ENCODE measurements at regions not wholly inside any gene's neighbourhood (a gene's known extent, or its start where the extent isn't known, plus 50 kb on each side); places are given as distances from the start of the nearest gene placed in this dataset.
"Not testable (repeated sequence)": the region's sequence is repeated elsewhere in the genome, so short reads cannot be mapped to it uniquely, and the experiment has no call there.

DNA sequence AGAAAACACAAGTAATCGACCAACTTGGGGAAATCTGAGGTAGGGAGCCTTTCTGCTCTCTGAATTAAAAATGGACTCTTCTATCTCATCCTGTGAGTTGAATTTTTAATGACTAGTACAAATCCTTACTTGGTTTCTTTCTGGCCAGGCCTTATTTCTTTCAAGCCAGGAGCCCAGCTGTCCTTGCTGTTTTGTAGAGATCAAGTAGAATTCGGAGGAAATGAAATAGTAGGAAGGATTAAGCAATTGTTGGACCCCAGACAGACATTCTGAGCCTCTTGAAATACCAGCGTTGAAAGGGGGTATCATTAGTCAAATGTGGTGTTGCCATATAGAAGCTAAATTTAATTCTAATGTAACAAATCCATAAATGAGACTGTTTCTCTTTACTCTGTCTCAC, 53.7 kb upstream of the SMIM15 start:
- no peak for DNase-seq

DNA sequence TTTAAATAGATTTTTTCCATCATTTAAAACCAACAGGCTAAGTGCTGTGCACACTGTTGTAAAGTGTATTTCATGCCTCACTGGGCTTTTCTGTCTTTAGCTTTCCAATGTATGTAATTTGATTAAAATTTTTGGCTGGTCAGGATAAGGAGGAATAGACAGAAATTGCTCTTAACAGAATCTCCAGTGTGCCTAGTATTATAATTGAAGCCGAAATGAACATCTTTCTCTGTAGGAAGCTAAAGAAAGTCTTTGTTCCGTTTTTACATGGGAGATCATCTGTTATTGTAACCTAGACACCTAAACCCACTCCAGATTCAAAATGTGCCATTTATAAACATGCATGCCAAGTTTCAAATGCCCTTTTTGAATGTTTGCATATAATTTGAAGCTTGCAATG, 54.5 kb upstream of the SMIM15 start:
- no peak for DNase-seq

DNA sequence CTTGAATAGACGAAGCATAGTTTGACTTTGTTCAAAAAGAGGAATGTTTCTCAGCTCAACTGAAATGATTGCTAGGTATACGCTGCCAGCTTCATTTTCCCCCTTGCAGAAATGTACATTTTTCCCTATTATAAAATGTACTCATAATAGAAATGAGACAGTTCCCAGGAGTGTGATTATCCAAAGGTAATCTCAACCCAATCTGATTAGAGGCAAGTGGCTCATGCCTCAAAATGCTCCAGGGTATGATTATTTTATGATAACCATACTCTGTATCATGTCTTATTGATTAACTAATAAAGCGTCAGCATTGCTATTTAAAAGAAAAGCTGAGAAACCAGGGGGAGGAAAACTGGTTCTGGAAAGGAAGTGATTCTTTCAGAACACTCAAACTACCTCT, 54.9 kb upstream of the SMIM15 start:
- no peak for DNase-seq

DNA sequence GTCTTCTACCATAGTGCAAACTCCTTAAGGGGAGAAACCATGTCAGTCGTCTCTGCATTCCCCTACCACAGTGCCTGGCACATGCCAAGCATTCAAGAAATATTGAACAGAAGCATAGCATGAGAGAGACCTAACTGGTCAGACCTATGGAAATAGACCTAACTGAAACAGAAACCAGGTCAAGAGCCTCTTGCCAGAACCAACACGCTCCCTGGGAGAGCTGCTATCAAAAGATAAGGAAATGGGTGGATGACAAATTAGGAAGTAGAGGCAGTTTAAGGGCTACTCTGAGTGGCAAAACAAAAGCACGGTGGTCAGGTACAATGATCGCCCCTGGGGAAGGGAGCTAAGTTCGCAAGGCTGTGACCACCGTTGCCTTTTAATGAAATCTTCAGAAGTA, 66.0 kb upstream of the SMIM15 start:
- no peak for DNase-seq

- no peak for DNase-seq
Measured at GRCh38 chr5:61228691-61229280, 66.5 kb upstream of the SMIM15 start.

GRCh38 chr5:61229416-61229815, 67.1 kb upstream of the SMIM15 start:
- DNase-seq: no peak

GRCh38 chr5:61230492-61230891, 68.2 kb upstream of the SMIM15 start:
- no peak for DNase-seq

DNA sequence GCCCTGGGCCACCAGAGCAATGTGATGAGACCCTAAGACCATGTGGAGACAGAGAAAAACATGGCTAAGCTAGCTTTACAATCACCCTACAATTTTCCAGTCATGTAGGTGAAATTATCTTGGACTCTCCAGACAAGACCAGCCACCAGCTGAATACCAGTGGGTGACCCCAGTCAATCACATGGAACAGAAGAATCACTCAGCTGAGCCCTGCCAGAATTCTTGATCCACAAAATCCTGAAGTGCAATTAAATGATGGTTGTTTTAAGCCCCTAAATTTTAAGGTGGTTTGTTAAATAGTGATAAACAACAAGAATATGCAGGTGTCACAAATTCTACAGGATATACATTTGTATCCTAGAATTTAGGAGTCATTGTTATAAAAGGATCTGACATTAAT, 69.5 kb upstream of the SMIM15 start:
- DNase-seq: no peak

DNA sequence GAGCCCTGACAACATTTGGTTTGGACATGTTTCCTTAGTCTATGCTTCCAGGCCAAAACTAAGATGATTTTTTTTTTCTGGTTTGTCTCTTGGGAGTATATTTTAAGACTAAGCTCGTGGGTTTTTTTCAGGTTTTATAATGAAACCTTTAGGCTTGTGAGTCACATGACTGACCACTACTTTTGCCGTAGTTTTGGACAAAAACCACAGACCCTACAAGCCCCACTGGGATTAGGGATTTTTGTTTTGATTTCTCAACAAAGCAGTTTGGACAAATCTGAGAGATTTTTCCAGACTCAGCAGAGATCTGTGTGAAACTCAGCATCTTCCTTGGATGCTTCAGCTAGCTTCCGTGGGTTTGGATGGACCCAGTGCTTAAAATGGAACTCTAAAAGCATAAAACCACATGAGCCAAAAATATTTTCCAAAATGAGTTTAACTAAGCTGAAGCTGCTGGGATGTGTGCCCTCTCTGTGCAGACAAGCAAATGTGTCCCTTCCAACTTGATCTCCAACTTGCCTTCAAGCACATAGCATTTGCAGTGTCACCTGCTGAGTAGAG, 70.3 kb upstream of the SMIM15 start:
- no peak for DNase-seq

DNA sequence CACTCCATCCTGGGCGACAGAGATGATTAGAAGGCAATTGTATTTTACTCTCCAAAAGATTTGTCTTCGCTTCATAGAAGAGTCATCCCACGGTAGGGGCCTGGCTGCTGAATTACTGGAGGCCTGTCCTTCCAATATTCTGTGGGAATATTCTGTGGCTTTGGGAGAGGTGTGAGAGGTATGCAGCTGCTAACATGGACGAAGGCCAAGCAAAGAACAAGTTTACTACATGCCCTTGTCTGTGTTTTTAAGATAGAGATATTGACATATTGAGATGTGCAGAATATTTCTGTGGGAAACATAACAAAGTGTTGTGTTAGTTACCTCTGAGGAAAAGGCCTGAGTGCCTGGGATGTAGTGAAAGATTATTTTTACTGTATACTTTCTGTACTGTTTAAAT, 71.8 kb upstream of the SMIM15 start:
- no peak for DNase-seq

DNA sequence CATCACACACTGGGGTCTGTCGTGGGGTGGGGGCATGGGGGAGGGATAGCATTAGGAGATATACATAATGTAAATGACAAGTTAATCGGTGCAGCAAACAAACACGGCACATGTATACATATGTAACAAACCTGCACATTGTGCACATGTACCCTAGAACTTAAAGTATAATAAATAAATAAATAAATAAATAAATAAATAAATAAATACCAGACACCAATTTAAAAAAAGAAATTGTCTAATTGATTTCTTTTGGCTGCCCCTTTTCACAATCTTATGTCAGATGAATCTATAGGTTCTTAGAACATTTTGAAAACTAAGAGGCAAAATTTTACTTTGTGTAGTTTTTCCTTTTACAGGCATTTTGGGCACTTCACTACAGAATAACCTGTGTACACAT, 74.4 kb upstream of the SMIM15 start:
- not testable (repeated sequence) for DNase-seq

- no peak for DNase-seq
Measured at GRCh38 chr5:61245486-61245885, 83.2 kb upstream of the SMIM15 start.

- DNase-seq: no peak
Measured at GRCh38 chr5:61245936-61246335, 83.7 kb upstream of the SMIM15 start.

DNA sequence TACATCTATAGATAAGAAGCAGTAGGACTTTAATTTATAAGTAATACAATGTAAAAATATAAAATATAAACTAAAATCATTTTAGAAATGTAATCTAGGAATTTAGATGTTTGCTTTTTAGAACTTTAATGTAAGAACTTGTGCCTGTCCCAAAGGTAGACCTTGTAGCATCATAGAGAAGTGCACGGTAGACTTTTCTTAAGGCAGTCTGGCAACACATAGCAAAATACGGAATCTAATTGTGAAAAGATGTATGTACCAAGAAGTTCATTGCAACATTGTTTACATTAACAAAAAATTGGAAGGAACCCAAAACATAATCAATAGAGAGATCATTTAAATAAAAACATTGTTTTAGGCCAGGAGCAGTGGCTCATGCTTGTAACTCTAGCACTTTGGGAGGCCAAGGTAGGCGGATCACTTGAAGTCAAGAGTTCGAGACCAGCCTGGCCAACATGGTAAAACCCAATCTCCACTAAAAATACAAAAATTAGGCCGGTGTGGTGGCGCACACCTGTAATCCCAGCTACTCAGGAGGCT, 84.6 kb upstream of the SMIM15 start:
- DNase-seq: no peak

DNA sequence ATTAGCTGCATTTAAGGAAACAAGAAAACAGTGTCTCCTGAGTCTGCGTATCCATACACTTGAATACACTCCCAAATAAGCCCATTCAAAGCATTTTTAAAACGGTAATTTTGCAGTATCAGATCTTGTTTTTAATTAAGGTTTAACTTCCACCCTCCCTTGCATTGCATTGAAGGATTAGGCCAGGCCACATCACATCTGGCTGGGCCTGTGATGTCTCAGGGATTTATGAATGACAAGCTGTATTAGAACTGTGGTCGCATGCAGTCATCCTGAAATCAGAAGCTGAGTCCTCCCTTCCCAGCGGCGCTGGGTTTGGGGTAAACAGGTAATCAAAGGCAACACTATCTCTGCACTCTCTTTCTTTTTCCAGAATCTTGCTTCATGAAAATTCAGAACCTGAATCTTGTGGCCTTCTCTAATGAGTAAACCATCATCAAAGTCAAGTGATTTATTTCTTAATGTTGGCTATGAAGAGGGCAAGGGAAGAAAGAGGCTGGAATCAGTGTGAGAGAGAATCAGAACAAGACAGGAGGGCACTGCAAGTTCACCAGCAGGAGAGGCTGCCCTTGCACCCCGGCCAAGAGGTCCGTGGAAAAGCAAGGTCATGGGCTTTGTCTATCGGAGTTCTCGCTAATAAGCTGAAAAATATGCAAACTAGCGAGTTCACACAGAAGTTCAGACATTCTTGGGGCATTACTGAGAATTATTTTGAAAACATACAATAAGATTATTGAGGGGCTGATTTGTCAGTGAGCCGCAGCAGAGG, 80.0 kb upstream of the ZSWIM6 start:
- no peak for DNase-seq

DNA sequence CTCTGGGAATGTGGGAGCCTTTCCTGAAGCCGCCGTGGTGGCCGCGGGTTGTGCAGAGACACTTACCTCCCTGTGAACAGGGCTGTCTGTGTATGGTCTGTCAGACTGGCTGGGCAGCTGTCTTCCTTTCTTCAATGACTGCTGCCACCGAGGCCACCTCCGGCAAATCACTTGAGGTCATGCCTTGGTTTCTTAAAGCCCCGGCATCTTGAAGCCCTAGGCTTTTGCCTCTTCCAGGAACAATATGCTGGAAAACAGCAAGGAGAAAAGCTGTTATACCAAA, 79.5 kb upstream of the ZSWIM6 start:
- DNase-seq: no peak

DNA sequence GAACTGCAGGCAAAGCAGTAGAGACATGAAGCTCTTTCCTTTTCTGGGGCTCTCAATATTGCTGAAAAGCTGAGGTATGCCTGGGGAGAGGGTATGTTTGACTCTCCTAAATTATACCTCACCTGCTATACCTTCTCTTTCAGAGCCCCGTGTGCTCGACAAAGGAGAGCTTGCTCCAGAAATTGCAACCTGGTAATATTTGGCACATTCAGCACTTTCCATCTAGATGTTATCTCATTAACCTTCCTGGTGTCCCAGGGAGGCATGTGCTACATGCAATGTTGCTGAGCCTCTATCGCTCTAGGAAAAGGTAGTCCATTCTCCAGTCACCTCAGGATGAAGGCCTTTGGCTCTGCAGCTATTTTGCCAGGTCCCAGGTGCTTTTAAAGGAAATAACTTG, 78.5 kb upstream of the ZSWIM6 start:
- DNase-seq: no peak

DNA sequence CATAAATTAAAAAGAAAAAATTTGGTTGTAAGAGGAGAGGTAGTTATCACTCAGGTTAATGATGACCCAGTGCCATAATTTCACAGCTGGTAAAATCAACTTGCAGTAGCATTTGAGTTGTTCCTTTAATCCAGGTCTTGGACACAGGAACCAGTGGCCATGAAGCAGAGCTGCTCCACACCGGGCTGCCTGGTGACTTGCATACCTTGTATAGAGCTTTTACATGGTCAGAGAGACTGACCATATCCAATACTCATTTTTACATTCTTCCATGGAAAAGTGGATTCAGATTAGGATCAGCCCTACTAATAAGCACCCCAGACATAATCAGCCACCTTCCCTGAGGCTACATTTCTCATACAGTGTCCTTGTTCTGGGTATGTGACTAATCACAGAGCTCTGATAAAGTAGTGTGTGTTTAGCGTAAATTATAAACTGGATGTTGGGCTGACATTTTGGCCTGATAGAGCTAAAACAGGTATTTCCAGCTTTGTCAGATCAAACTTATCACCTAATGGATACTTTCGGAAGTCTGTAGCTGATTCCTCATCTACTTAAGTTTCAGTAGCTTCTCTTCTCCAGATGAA, 77.0 kb upstream of the ZSWIM6 start:
- no peak for DNase-seq

DNA sequence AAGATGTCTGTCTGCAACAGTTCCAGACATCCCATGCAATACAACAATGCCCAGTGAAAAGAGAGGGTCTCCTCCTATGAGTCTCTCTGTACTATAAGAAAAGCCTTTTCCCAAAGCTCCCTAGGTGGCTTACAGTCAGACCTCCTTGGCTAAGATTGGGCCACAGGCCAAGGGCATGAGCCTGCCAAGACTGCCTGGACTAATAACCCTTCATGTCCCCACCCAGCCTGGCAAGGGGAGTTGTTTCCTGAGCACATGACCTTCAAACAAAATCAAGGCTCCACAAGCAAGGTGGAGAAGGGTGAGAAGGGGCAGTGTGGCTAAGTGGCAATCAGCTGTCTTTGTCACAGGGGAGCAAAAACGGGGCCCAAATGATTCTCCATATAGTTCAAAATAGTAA, 75.6 kb upstream of the ZSWIM6 start:
- DNase-seq: no peak

- DNase-seq: no peak
Measured at GRCh38 chr5:61257421-61257820, 74.6 kb upstream of the ZSWIM6 start.

GRCh38 chr5:61261136-61261535, 70.9 kb upstream of the ZSWIM6 start:
- no peak for DNase-seq

DNA sequence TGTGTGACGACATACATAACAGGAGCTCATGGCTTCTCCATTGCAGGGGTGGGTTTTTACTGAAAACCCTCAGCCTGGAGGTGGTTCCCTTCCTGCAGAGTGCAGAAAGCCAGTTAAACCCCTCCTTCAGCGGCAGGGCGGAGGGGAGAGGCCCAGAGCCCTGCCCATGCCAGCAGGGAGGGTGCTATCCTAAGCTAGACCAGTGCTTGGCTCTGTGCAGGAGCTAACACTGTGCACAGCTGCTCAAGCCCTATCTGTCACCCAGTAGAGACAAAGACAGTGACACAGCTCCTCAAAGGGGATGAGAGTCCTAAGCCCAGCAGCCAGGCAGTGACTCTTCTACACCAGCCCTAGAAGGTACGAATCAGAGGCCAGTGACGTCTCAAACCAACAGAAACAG, 70.0 kb upstream of the ZSWIM6 start:
- DNase-seq: no peak

DNA sequence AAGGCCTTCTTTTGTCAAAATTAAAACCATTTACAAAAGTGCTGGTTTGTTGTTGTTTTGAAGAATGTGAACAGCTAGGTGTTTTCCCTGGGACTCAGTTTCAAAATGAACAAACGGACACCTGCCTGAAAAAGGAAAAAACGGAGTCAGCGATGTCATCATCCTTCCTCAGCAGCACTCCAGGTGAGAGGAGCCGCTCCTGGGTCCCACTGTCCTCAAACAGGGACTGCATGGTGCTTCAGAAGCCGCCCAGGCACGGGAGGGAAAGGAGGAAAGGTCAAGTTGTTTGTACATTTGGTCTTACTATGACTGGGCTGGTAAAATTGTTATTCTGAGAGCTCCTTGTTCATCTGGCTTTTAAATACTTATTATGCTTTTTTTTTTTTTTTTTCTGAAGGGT, 69.0 kb upstream of the ZSWIM6 start:
- DNase-seq: no peak

DNA sequence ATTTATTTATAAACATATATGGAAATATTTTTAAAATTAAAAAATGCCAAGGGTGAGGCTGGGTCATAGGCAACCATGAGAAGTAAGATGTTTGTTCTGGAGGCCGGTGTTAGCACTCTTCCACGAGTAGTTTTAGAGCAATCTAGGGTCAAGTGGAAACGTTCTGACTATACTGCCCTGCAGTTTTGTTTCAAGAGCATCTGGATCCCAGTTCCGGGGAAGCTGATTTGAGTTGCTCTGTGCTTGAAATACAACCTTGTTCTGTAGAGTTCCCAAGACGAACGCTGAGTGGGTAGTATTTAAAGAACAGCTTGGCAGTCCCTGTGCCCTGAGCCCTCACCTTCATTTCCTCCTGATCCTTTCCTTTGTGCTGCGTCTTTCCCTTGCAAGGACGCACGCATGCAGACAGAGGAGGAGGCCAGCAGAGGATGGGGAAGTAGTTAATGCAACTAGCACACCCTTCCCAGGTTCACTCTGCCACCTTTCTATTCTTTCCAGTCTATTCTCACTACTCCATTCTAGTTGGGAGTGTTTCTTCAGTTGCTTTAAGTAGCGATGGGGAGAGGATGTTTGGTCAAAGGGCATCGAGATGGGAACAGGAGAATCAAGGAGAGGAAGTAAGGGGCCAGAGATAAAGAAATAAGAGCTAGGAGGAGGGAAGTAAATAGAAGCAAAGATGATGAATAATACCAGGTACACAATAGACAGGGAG, 68.3 kb upstream of the ZSWIM6 start:
- DNase-seq: no peak

All from CD4-positive, alpha-beta T cell treated with Interleukin-4 for 4 hours (primary cell).